AG04450 (cell line): ENCODE measurements at regions not wholly inside any gene's neighbourhood (a gene's known extent, or its start where the extent isn't known, plus 50 kb on each side); places are given as distances from the start of the nearest gene placed in this dataset.

Source experiments
- CTCF ChIA-PET: fragments of 300-600, 350-600 bp; formaldehyde crosslinking; extraction: SDS; loops from one replicate; lab custom pipeline; 2022; ENCODE audit warnings: antibody characterized with exemption, inconsistent platforms; lab: Charles Lee
- POLR2A ChIA-PET: fragments of 350-600 bp; formaldehyde crosslinking; extraction: SDS; loops from one replicate; lab custom pipeline; 2021; ENCODE audit warnings: antibody characterized with exemption, inconsistent platforms; lab: Yijun Ruan, JAX
- DNase-seq: peaks from one replicate; pipeline ENCODE4 v3.0.0-alpha.2; 2011; ENCODE audit warnings: low read depth, low spot score
- H3K27ac ChIP-seq: one replicate; pipeline ENCODE4 v1.5.1; 2012; ENCODE audit warnings: low read depth, low read length, control low read depth
- H3K27me3 ChIP-seq: one replicate; pipeline ENCODE4 v1.6.0; 2012; ENCODE audit warnings: low read length; ENCODE audit not compliant: control insufficient read depth, insufficient read depth
- H3K4me3 ChIP-seq: 2 replicates; pipeline ENCODE4 v1.5.1; 2011; ENCODE audit warnings: mild to moderate bottlenecking, low read depth, low read length, control low read depth
- H3K9me3 ChIP-seq: 2 replicates; pipeline ENCODE4 v1.5.1; 2012; ENCODE audit warnings: low read length; ENCODE audit not compliant: control insufficient read depth, insufficient read depth
- CTCF ChIP-seq: IDR thresholded peaks from 2 replicates; pipeline ENCODE4 v1.5.1; 2011; ENCODE audit warnings: low read depth, low read length, control low read depth, inconsistent platforms

GRCh38 chr9:13616491-13617035 is 337.1 kb upstream of the MPDZ start:
- Histone ChIP-seq H3K27ac (no peak overlapping the region), H3K27me3 (no peaks in the 10 kb centered on the region), H3K9me3 (no peaks in the 10 kb centered on the region), H3K4me3 (no peak overlapping the region)
- POLR2A ChIA-PET: no interaction called here
- TF ChIP-seq CTCF: no peak
- no peak for DNase-seq
- CTCF ChIA-PET: no interaction called here

DNA sequence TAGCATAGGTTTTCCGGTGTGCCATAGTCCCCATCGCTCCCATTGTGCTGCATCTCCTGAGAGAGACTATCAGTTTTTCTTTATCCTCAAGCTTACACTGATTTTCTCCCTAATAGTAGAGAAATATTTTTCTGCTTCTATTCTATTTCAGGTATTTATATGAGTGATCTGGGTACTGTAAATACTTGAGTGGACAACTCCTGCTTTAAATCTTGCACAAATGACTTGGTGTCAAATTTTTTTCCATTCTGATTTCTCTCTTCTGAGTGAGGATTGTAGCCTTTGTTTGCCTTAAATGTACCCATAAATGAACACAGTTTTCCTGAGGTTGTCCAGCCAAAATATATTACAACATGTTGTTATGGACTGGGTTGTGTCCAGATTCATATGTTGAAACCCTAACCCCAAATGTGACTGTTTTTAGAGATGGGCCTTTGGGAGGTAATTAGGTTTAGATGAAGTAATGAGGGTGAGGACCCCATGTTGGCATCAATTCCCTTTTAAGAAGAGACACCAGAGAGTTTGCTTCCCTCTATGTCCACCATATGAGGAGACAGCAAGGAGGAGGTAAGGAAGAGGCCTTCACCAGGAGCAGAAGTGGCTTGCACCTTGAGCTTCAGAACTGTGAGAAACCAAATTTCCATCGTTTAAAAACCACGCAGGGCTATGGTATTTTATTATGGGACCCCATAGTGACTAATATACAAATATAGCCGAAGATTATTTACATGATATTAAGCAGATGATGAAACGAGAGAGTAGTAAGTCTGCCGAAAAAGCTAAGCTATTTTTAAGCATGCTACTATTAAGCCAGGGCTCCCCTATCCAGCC is 336.4 kb upstream of the MPDZ start:
- DNase-seq: no peak
- POLR2A ChIA-PET: no interaction called here
- Histone ChIP-seq H3K9me3 (no peaks in the 10 kb centered on the region), H3K27ac (no peak overlapping the region), H3K4me3 (no peak overlapping the region), H3K27me3 (no peaks in the 10 kb centered on the region)
- CTCF ChIA-PET: no interaction called here
- TF ChIP-seq CTCF: no peak

GRCh38 chr9:13614060-13614459 is 334.6 kb upstream of the MPDZ start:
- H3K27me3 ChIP-seq: no peaks in the 10 kb centered on the region
- TF ChIP-seq CTCF: no peak
- DNase-seq: no peak
- H3K4me3 ChIP-seq: no peak overlapping the region
- no peak overlapping the region for H3K27ac ChIP-seq
- CTCF ChIA-PET: no interaction called here
- POLR2A ChIA-PET: no interaction called here
- H3K9me3 ChIP-seq: no peaks in the 10 kb centered on the region

DNA sequence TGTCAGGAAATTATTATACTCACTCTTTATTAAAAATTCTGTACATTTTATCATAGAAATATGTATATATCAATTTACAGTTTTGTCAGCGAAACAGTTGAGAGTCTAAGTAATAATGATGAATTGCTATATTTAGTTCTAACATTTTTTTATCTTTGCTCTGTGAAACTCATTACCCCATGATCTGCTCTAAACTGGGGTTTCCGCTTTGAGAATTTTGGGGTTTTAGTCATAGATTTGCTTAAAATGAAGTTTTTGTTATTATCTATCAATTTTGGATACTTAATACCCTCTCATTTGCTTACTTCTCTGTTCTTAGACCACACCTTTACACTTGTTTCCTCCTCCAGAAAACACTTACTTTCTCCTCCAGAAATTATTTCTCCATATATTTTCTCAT is 333.8 kb upstream of the MPDZ start:
- H3K4me3 ChIP-seq: no peak overlapping the region
- POLR2A ChIA-PET: no interaction called here

More for the DNA sequence above, 333.8 kb upstream of the MPDZ start:
- H3K27me3 ChIP-seq: no peaks in the 10 kb centered on the region
- CTCF ChIA-PET: no interaction called here
- no peaks in the 10 kb centered on the region for H3K9me3 ChIP-seq
- TF ChIP-seq CTCF: no peak
- H3K27ac ChIP-seq: no peak overlapping the region
- no peak for DNase-seq
